Panc1 (cell line): ENCODE measurements at regions not wholly inside any gene's neighbourhood (a gene's known extent, or its start where the extent isn't known, plus 50 kb on each side); places are given as distances from the start of the nearest gene placed in this dataset.

Experiments used
- POLR2AphosphoS5 ChIP-seq: IDR thresholded peaks from 2 replicates; pipeline ENCODE4 v1.6.1; 2012; ENCODE audit warnings: mild to moderate bottlenecking, low read depth, low read length, moderate library complexity
- REST ChIP-seq, 2 experiments: IDR thresholded peaks; 2 replicates each; pipeline ENCODE4 v1.6.1; 2011 to 2012; ENCODE audit warnings: low read depth in 2 of 2, control low read depth in 1 of 2, low read length in 1 of 2, mild to moderate bottlenecking in 1 of 2, moderate library complexity in 1 of 2; ENCODE audit not compliant: insufficient read depth in 1 of 2
- TCF7L2 ChIP-seq: IDR thresholded peaks from 2 replicates; pipeline ENCODE4 v1.6.1; 2011; ENCODE audit warnings: mild to moderate bottlenecking, low read depth, low read length, inconsistent platforms
- TF ChIP-seq, protein P1 (sequence below): fragments of 450-650 bp; IDR thresholded peaks from 2 replicates; pipeline ENCODE4 v1.5.1; 2017; ENCODE audit warnings: mild to moderate bottlenecking

DNA sequence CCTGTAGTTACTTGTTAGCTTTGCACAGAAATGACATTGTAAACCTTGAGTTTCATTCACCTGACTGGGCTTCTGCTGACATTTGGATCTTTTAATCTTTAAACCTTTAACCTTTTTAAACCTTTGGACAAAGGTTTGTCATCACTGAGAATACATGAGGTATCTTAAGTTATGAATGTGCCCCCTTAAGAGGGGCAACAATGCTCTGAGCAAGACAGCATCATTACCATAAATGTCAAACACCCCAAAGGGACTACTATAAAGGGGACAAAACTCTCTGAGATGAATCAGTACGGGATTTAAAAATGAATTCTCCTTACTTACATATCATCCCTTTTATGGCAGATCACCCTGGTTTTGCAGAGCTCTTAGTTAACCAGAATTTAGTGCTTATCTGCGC, 203.3 kb downstream of the COG6 start:
- TF ChIP-seq, protein P1, sequence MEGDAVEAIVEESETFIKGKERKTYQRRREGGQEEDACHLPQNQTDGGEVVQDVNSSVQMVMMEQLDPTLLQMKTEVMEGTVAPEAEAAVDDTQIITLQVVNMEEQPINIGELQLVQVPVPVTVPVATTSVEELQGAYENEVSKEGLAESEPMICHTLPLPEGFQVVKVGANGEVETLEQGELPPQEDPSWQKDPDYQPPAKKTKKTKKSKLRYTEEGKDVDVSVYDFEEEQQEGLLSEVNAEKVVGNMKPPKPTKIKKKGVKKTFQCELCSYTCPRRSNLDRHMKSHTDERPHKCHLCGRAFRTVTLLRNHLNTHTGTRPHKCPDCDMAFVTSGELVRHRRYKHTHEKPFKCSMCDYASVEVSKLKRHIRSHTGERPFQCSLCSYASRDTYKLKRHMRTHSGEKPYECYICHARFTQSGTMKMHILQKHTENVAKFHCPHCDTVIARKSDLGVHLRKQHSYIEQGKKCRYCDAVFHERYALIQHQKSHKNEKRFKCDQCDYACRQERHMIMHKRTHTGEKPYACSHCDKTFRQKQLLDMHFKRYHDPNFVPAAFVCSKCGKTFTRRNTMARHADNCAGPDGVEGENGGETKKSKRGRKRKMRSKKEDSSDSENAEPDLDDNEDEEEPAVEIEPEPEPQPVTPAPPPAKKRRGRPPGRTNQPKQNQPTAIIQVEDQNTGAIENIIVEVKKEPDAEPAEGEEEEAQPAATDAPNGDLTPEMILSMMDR: no peak
- no peak for TF ChIP-seq POLR2AphosphoS5
- no peak for TF ChIP-seq REST (IDR thresholded peaks at IDR 0.05; ENCODE audit: insufficient read depth in 1 of 2, low read depth in 2 of 2, low read length in 1 of 2)
- TF ChIP-seq TCF7L2: no peak
